T-helper 1 cell treated with Interleukin-12 subunit alpha and Interleukin-12 subunit beta and Interleukin-4 antibody, amounts not matched to agents 30 μg/mL and 1 μg/mL, for 36 hours (primary cell): ENCODE measurements at regions not wholly inside any gene's neighbourhood (a gene's known extent, or its start where the extent isn't known, plus 50 kb on each side); places are given as distances from the start of the nearest gene placed in this dataset.
"Not testable (repeated sequence)": the region's sequence is repeated elsewhere in the genome, so short reads cannot be mapped to it uniquely, and the experiment has no call there.

Experiments
- H3K27ac Mint-ChIP-seq: one replicate; pipeline ENCODE4 v1.8.0; 2021; ENCODE audit warnings: mild to moderate bottlenecking, mixed read lengths
- H3K27me3 Mint-ChIP-seq: one replicate; pipeline ENCODE4 v1.8.0; 2021; ENCODE audit warnings: low read depth, mixed read lengths
- H3K36me3 Mint-ChIP-seq: one replicate; pipeline ENCODE4 v1.8.0; 2021; ENCODE audit warnings: low read depth, mixed read lengths
- H3K4me1 Mint-ChIP-seq: one replicate; pipeline ENCODE4 v1.8.0; 2021; ENCODE audit warnings: low read depth, mixed read lengths
- H3K4me3 Mint-ChIP-seq: one replicate; pipeline ENCODE4 v1.8.0; 2021; ENCODE audit warnings: mild to moderate bottlenecking, moderate library complexity, mixed read lengths
- H3K9me3 Mint-ChIP-seq: one replicate; pipeline ENCODE4 v1.8.0; 2021; ENCODE audit warnings: mixed read lengths

GRCh38 chr21:28051649-28052048 is 941.0 kb downstream of the LTN1 start:
- not testable (repeated sequence) for H3K27ac Mint-ChIP-seq, H3K36me3 Mint-ChIP-seq, H3K4me3 Mint-ChIP-seq, H3K27me3 Mint-ChIP-seq, H3K4me1 Mint-ChIP-seq, H3K9me3 Mint-ChIP-seq

DNA sequence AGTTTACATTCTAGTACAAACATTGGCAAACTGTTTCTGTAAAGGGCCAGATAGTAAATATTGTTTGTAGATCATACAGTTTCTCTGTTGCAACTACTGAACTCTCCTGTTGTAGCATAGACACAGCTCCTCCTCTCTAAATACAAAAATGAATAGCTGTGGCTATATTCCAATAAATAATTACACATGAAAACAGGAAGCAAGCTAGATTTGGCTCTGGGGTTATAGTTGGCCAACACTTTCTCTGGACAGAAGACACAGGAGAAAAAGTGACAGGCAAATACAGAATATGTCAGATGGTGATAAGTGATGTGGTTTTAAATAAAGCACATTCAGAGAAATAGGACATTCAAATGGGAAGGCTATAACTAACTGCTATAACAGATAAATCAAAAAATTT is 957.0 kb downstream of the LTN1 start:
- not testable (repeated sequence) for H3K4me1 Mint-ChIP-seq, H3K27ac Mint-ChIP-seq, H3K27me3 Mint-ChIP-seq, H3K36me3 Mint-ChIP-seq, H3K4me3 Mint-ChIP-seq
- H3K9me3 Mint-ChIP-seq, result peaks cover 13% of the 10 kb centered on the region

GRCh38 chr21:28034916-28035315 is 957.8 kb downstream of the LTN1 start:
- H3K27ac Mint-ChIP-seq, H3K27me3 Mint-ChIP-seq, H3K4me1 Mint-ChIP-seq, H3K36me3 Mint-ChIP-seq, H3K4me3 Mint-ChIP-seq: not testable (repeated sequence)
- H3K9me3 Mint-ChIP-seq, result peaks cover 14% of the 10 kb centered on the region

DNA sequence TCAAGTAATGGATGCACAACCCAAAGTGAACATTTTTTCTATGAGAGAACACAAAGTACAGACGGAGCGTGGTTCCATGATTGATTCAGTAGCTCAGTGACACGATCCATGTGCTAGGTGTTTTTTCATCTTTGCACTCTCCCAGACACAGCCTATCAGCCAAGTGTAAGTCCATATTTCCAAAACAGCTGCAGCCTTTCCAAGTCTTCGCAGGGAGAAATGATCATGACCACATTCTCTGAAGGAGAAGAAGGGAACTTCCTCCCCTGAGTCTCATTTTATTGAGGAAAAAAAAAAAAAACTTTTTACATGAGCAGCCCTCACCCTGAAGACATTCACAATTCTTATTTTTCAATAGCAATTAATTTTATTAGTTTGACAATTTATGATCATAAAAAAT is 958.3 kb downstream of the LTN1 start:
- H3K27ac Mint-ChIP-seq, H3K27me3 Mint-ChIP-seq: not testable (repeated sequence)

DNA sequence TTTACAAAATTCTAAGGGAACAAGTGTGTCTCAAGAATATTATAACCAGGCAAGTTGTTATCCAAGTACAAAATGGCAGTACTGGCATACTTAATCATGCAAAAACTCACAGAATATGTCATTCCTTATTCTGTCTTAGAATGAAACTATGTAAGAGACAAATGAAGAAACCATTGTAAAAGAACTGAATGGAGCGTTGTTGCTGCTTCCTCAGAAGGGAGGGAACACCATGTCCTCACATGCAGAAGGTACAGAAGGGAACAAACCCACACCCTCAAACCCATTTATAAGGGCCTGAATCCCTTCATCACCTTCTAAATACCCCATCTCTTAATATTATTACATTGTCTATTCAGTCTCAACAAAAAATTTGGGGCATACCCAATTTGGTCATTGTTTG is 960.0 kb downstream of the LTN1 start:
- H3K9me3 Mint-ChIP-seq, result peaks cover 19% of the 10 kb centered on the region
- H3K27me3 Mint-ChIP-seq, H3K4me3 Mint-ChIP-seq, H3K27ac Mint-ChIP-seq, H3K36me3 Mint-ChIP-seq, H3K4me1 Mint-ChIP-seq: not testable (repeated sequence)

More for the DNA sequence above, 958.3 kb downstream of the LTN1 start:
- peaks cover 16% of the 10 kb centered on the region for H3K9me3 Mint-ChIP-seq
- H3K36me3 Mint-ChIP-seq, H3K4me3 Mint-ChIP-seq, H3K4me1 Mint-ChIP-seq: not testable (repeated sequence)

- not testable (repeated sequence) for H3K27me3 Mint-ChIP-seq, H3K27ac Mint-ChIP-seq, H3K4me3 Mint-ChIP-seq, H3K4me1 Mint-ChIP-seq, H3K36me3 Mint-ChIP-seq
- H3K9me3 Mint-ChIP-seq, result peaks cover 19% of the 10 kb centered on the region
Measured at GRCh38 chr21:28031066-28031465, 961.6 kb downstream of the LTN1 start.

DNA sequence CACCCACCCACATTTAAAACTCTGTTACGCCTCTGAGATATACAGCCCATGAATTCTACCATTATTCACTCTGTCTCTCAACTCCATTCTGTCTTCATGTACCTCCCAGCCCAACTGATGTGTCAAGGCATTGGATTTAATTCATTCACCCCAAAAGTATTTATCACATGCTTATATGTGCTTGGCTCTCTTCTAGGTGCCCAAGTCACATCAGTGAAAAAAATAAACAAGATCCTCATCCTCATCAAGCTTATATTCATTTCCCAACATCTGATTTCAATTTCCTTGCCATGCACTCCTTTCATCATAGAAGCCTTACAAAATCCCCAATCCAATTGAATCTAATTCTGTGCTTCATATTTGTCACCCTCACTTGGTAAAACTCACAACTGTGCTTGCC is 967.6 kb downstream of the LTN1 start:
- no peaks in the 10 kb centered on the region for H3K4me1 Mint-ChIP-seq
- no peak overlapping the region for H3K27ac Mint-ChIP-seq
- no peaks in the 10 kb centered on the region for H3K36me3 Mint-ChIP-seq
- no peak overlapping the region for H3K4me3 Mint-ChIP-seq
- H3K27me3 Mint-ChIP-seq, result no peaks in the 10 kb centered on the region
- peaks cover 5% of the 10 kb centered on the region for H3K9me3 Mint-ChIP-seq

- Mint-ChIP-seq H3K4me3 (no peak overlapping the region), H3K4me1 (no peaks in the 10 kb centered on the region), H3K36me3 (no peaks in the 10 kb centered on the region), H3K27ac (no peak overlapping the region), H3K9me3 (no peaks in the 10 kb centered on the region), H3K27me3 (no peaks in the 10 kb centered on the region)
Measured at GRCh38 chr21:28018741-28019669, 973.7 kb downstream of the LTN1 start.

GRCh38 chr21:28018213-28018612 is 974.5 kb downstream of the LTN1 start:
- no peak overlapping the region for H3K4me3 Mint-ChIP-seq
- no peaks in the 10 kb centered on the region for H3K36me3 Mint-ChIP-seq
- H3K9me3 Mint-ChIP-seq, result no peaks in the 10 kb centered on the region
- H3K27ac Mint-ChIP-seq, result no peak overlapping the region
- H3K27me3 Mint-ChIP-seq, result no peaks in the 10 kb centered on the region
- H3K4me1 Mint-ChIP-seq, result no peaks in the 10 kb centered on the region

GRCh38 chr21:28016571-28016970 is 976.1 kb downstream of the LTN1 start:
- no peak overlapping the region for H3K4me3 Mint-ChIP-seq
- no peaks in the 10 kb centered on the region for H3K4me1 Mint-ChIP-seq
- H3K27me3 Mint-ChIP-seq, result no peaks in the 10 kb centered on the region
- H3K27ac Mint-ChIP-seq, result no peak overlapping the region
- H3K9me3 Mint-ChIP-seq, result no peaks in the 10 kb centered on the region
- H3K36me3 Mint-ChIP-seq, result no peaks in the 10 kb centered on the region

- not testable (repeated sequence) for H3K9me3 Mint-ChIP-seq
Measured at GRCh38 chr21:28013123-28013522, 979.6 kb downstream of the LTN1 start.

DNA sequence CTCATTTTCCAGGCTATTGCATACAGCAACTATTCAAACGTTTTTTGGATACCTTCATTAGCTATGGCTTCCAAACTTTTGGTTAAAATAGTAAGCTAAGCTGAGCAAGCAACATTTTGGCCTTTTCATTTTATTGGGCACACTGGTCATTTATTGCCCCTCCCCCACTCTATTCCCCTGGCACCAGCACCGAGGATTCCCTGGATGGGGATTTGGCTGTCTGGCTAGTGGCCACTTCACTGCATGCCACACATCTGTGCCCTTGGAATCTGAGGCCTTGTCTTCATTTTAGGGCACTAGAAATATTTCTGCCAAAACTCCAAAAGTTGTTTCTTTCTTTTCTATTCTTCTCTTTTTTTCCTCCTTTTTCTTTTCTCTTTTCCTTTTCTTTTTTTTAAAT is 980.7 kb downstream of the LTN1 start:
- not testable (repeated sequence) for H3K4me1 Mint-ChIP-seq, H3K27ac Mint-ChIP-seq, H3K36me3 Mint-ChIP-seq, H3K4me3 Mint-ChIP-seq, H3K27me3 Mint-ChIP-seq, H3K9me3 Mint-ChIP-seq

More at GRCh38 chr21:28013123-28013522, 979.6 kb downstream of the LTN1 start:
- not testable (repeated sequence) for H3K4me3 Mint-ChIP-seq, H3K27me3 Mint-ChIP-seq, H3K4me1 Mint-ChIP-seq, H3K36me3 Mint-ChIP-seq, H3K27ac Mint-ChIP-seq

DNA sequence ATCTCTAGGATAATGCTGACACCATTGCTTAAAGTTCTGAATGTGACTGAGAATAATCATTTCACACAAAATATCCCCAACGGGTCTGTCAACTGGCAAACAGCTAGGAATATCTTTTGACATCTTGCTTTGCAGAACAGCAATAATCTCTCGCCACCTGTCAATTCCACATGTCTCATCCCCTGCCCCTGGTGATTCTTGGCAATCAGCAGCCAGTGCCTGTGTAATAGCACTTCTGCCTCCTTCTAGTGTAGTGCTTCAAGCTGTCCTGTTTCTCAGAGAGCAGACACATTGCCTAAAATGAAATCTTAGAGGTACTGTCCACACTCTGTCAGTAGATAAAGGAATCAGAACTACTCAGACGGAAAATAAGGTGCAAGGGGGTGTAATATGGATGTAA is 984.4 kb downstream of the LTN1 start:
- not testable (repeated sequence) for H3K9me3 Mint-ChIP-seq, H3K27me3 Mint-ChIP-seq, H3K36me3 Mint-ChIP-seq, H3K4me3 Mint-ChIP-seq, H3K4me1 Mint-ChIP-seq, H3K27ac Mint-ChIP-seq

DNA sequence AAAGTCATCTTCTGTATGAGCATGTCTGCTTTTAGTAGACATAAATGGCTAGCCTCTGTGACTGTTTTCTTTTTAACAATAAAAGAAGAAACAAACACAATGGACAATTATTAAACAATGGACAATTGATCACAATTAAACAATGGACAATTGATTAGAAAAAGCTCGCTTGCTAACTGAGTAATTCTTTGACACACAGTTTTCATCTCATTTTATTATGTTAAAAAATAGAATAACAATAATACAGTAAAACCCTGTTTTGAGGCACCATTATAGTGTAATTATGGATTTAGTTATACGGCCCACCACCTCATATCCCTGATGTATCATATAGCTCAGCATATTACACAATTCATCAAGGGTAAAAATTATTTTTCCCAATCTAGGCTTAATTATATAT is 989.0 kb downstream of the LTN1 start:
- H3K9me3 Mint-ChIP-seq, H3K27me3 Mint-ChIP-seq, H3K4me1 Mint-ChIP-seq, H3K4me3 Mint-ChIP-seq, H3K27ac Mint-ChIP-seq, H3K36me3 Mint-ChIP-seq: not testable (repeated sequence)

- not testable (repeated sequence) for H3K4me3 Mint-ChIP-seq, H3K9me3 Mint-ChIP-seq, H3K36me3 Mint-ChIP-seq, H3K27ac Mint-ChIP-seq, H3K27me3 Mint-ChIP-seq, H3K4me1 Mint-ChIP-seq
Measured at GRCh38 chr21:27996906-27997305, 995.8 kb downstream of the LTN1 start.
